ENCODE measurements at regions not wholly inside any gene's neighbourhood (a gene's known extent, or its start where the extent isn't known, plus 50 kb on each side); places are given as distances from the start of the nearest gene placed in this dataset.

DNA sequence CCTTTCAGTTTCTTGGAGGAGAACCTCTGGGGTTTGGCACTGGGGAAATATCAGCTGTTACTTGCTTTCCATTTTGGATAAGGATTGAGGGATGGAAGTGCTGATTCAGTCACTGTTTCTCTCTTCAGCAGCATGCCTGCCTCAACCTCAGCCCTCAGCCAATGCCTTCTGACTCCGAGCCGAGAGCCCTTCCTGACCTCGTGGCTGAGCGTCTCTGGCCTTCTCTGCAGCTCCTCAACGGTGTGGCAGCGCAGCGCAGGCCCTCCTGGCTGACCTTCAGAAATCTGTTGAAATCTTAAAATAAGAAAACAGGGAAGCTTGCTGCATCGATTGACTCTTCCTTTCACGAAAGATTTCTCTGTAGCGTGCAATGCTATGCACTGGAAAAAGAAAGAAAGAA is 434.3 kb upstream of the FAT1 start:
- Histone ChIP-seq H2AFZ (ENCODE audit: low read length) (no peak overlapping the region), H3K9me3 (ENCODE audit: low read length) (no peaks in the 10 kb centered on the region), H3K79me2 (ENCODE audit: insufficient read depth, low read length) (no peaks in the 10 kb centered on the region), H3K4me2 (ENCODE audit: low read depth, low read length) (no peak overlapping the region), H3K27me3 (ENCODE audit: control insufficient read depth in 1 of 2, insufficient read depth in 2 of 2, low read length in 2 of 2) (no peaks in the 10 kb centered on the region), H3K36me3 (replicated peaks in 1 of 2; ENCODE audit: control insufficient read depth in 1 of 2, insufficient read depth in 2 of 2, low read length in 2 of 2) (no peaks in the 10 kb centered on the region), H3K4me3 (replicated peaks in 1 of 3; ENCODE audit: insufficient read depth in 1 of 3, low read depth in 2 of 3, low read length in 3 of 3) (no peak overlapping the region), H4K20me1 (ENCODE audit: insufficient read depth, low read length) (no peaks in the 10 kb centered on the region), H3K4me1 (ENCODE audit: insufficient read depth, low read length) (no peaks in the 10 kb centered on the region), H3K9ac (ENCODE audit: insufficient read depth, low read depth, low read length) (no peak overlapping the region), H3K27ac (ENCODE audit: extremely low read length, insufficient read depth, low read length) (no peak overlapping the region)
- DNase-seq (ENCODE audit: low spot score) (no peak), ATAC-seq (no peak), FAIRE-seq (no peak)
- intact Hi-C loops (cut with micrococcal nuclease; ENCODE audit: unreplicated experiment): no loop called here
- ChIA-PET POLR2A (no interaction called here), CTCF (ENCODE audit: low intra/inter-chr PET ratio, low total read pairs) (no interaction called here)
- 26% methylated on average over 10 of the region's 10 CpGs for WGBS (ENCODE audit: low lambda C conversion rate)
- BruUV-seq (replicated peaks): no TSS peak
- in situ Hi-C loops (cut with HindIII; ENCODE audit: extremely low pct_ligation_motif_present, low pct_unique_long_range_greater_than_20kb): no loop called here
- TF ChIP-seq, protein P1, sequence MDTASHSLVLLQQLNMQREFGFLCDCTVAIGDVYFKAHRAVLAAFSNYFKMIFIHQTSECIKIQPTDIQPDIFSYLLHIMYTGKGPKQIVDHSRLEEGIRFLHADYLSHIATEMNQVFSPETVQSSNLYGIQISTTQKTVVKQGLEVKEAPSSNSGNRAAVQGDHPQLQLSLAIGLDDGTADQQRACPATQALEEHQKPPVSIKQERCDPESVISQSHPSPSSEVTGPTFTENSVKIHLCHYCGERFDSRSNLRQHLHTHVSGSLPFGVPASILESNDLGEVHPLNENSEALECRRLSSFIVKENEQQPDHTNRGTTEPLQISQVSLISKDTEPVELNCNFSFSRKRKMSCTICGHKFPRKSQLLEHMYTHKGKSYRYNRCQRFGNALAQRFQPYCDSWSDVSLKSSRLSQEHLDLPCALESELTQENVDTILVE (CRISPR knock-in tag; IDR thresholded peaks at IDR 0.05): no peak
- TF ChIP-seq ZNF124 (CRISPR knock-in tag; IDR thresholded peaks at IDR 0.05) (no peak), SP1 (IDR thresholded peaks at IDR 0.05) (no peak), SP1 (CRISPR knock-in tag; IDR thresholded peaks at IDR 0.05) (no peak), WIZ (CRISPR knock-in tag; IDR thresholded peaks at IDR 0.05) (no peak), ZNF678 (CRISPR knock-in tag; IDR thresholded peaks at IDR 0.05) (no peak), ZNF75D (CRISPR knock-in tag; IDR thresholded peaks at IDR 0.05; ENCODE audit: borderline replicate concordance) (no peak), ZSCAN29 (CRISPR knock-in tag; conservative IDR thresholded peaks at IDR 0.05) (no peak), THAP8 (CRISPR knock-in tag; IDR thresholded peaks at IDR 0.05; ENCODE audit: borderline replicate concordance) (no peak), MXI1 (IDR thresholded peaks at IDR 0.05; ENCODE audit: borderline replicate concordance, low read depth, low read length) (no peak), RNF2 (conservative IDR thresholded peaks at IDR 0.05; ENCODE audit: low read depth) (no peak)
- TF ChIP-seq, protein P2, sequence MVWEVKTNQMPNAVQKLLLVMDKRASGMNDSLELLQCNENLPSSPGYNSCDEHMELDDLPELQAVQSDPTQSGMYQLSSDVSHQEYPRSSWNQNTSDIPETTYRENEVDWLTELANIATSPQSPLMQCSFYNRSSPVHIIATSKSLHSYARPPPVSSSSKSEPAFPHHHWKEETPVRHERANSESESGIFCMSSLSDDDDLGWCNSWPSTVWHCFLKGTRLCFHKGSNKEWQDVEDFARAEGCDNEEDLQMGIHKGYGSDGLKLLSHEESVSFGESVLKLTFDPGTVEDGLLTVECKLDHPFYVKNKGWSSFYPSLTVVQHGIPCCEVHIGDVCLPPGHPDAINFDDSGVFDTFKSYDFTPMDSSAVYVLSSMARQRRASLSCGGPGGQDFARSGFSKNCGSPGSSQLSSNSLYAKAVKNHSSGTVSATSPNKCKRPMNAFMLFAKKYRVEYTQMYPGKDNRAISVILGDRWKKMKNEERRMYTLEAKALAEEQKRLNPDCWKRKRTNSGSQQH (CRISPR knock-in tag; IDR thresholded peaks at IDR 0.05; ENCODE audit: low read depth): no peak
